SK-N-SH (cell line): ENCODE measurements at regions not wholly inside any gene's neighbourhood (a gene's known extent, or its start where the extent isn't known, plus 50 kb on each side); places are given as distances from the start of the nearest gene placed in this dataset.

Experiments used
- CTCF ChIA-PET: fragments of 300-600, 350-600 bp; formaldehyde crosslinking; extraction: SDS; loops from one replicate; lab custom pipeline; 2021; lab: Yijun Ruan, JAX
- POLR2A ChIA-PET: fragments of 350-600 bp; sonication (Branson Sonifier 250); formaldehyde crosslinking; extraction: SDS; loops from one replicate; lab custom pipeline; 2020; ENCODE audit warnings: antibody characterized with exemption, inconsistent platforms; lab: Yijun Ruan, JAX
- DNase-seq: peaks from one replicate; pipeline ENCODE4 v3.0.0; 2012
- H2AFZ ChIP-seq: fragments of 200-600 bp; sonication (generic); 2 replicates; pipeline ENCODE4 v1.8.1; 2016; ENCODE audit warnings: antibody characterized with exemption, mild to moderate bottlenecking, low read depth
- H3F3A ChIP-seq: fragments of 200-600 bp; sonication (generic); replicated peaks from 2 replicates; pipeline ENCODE3; 2016; ENCODE audit warnings: antibody characterized with exemption, mild to moderate bottlenecking; ENCODE audit not compliant: insufficient read depth
- H3K27ac ChIP-seq, 2 experiments: fragments of 200-500 bp in 1 of 2; fragments of 200-600 bp in 1 of 2; sonication (Bioruptor generic) in 1 of 2; sonication (generic), shearing (Covaris generic) in 1 of 2; 2 replicates each; pipeline versions ENCODE4 v1.5.1 to v1.6.1; 2014 to 2016; ENCODE audit warnings: low read depth in 2 of 2, inconsistent platforms in 1 of 2, low read length in 1 of 2, mild to moderate bottlenecking in 1 of 2, mixed read lengths in 1 of 2
- H3K27me3 ChIP-seq: fragments of 200-600 bp; sonication (generic), shearing (Covaris generic); 2 replicates; pipeline ENCODE4 v1.6.1; 2016; ENCODE audit warnings: mixed run types; ENCODE audit not compliant: insufficient read depth
- H3K36me3 ChIP-seq, 2 experiments: fragments of 200-500 bp in 1 of 2; fragments of 200-600 bp in 1 of 2; sonication (Bioruptor generic) in 1 of 2; sonication (generic) in 1 of 2; replicated peaks in 1 of 2; 2 replicates each; pipeline versions ENCODE3 to v1.5.1; 2014 to 2016; ENCODE audit warnings: low read length in 1 of 2, mild to moderate bottlenecking in 1 of 2; ENCODE audit not compliant: insufficient read depth in 2 of 2, control insufficient read depth in 1 of 2
- H3K4me1 ChIP-seq, 2 experiments: fragments of 200-500 bp in 1 of 2; fragments of 200-600 bp in 1 of 2; sonication (Bioruptor generic) in 1 of 2; sonication (generic), shearing (Covaris generic) in 1 of 2; 2 replicates each; pipeline versions ENCODE4 v1.5.1 to v1.6.1; 2014 to 2016; ENCODE audit warnings: low read depth in 1 of 2, low read length in 1 of 2, mixed run types in 1 of 2; ENCODE audit not compliant: insufficient read depth in 2 of 2, control insufficient read depth in 1 of 2
- H3K4me2 ChIP-seq: fragments of 200-600 bp; sonication (generic), shearing (Covaris generic); 2 replicates; pipeline ENCODE4 v1.6.1; 2017; ENCODE audit warnings: mixed run types
- H3K4me3 ChIP-seq, 2 experiments: fragments of 200-500 bp in 1 of 2; fragments of 200-600 bp in 1 of 2; sonication (Bioruptor generic) in 1 of 2; sonication (generic), shearing (Covaris generic) in 1 of 2; 2 replicates each; pipeline versions ENCODE4 v1.5.1 to v1.8.1; 2014 to 2016; ENCODE audit warnings: low read depth in 2 of 2, inconsistent platforms in 1 of 2, low read length in 1 of 2, mild to moderate bottlenecking in 1 of 2, mixed read lengths in 1 of 2, moderate library complexity in 1 of 2
- H3K79me2 ChIP-seq: fragments of 200-600 bp; sonication (generic); 2 replicates; pipeline ENCODE4 v1.8.1; 2017; ENCODE audit warnings: mild to moderate bottlenecking; ENCODE audit not compliant: insufficient read depth
- H3K9ac ChIP-seq: fragments of 200-600 bp; sonication (generic); 2 replicates; pipeline ENCODE4 v1.6.1; 2017; ENCODE audit warnings: mixed run types
- H3K9me2 ChIP-seq: fragments of 200-600 bp; sonication (generic); 2 replicates; pipeline ENCODE4 v1.6.1; 2017; ENCODE audit warnings: mixed run types
- H3K9me3 ChIP-seq: fragments of 200-600 bp; sonication (generic); 2 replicates; pipeline ENCODE4 v1.6.1; 2017; ENCODE audit warnings: mixed run types, mild to moderate bottlenecking, moderate library complexity
- H4K20me1 ChIP-seq: fragments of 200-600 bp; sonication (generic); 2 replicates; pipeline ENCODE4 v1.6.1; 2017; ENCODE audit warnings: mild to moderate bottlenecking, mixed run types; ENCODE audit not compliant: insufficient read depth
- CHD2 ChIP-seq: fragments of 150-350 bp; IDR thresholded peaks from 2 replicates; pipeline ENCODE4 v1.6.1; 2018; ENCODE audit warnings: low read length; ENCODE audit not compliant: partially characterized antibody
- EP300 ChIP-seq, 2 experiments: IDR thresholded peaks; 2 replicates each; pipeline versions ENCODE4 v1.4.0 to v1.6.1; 2012; ENCODE audit warnings: borderline replicate concordance in 1 of 2, low read depth in 1 of 2, low read length in 1 of 2
- FOXJ3 ChIP-seq: sonication (generic); formaldehyde crosslinking; IDR thresholded peaks from 2 replicates; pipeline ENCODE4 v1.5.1; 2020; ENCODE audit warnings: mild to moderate bottlenecking, missing genetic modification reagents
- MXI1 ChIP-seq: IDR thresholded peaks from 2 replicates; pipeline ENCODE4 v1.6.1; 2012; ENCODE audit warnings: mild to moderate bottlenecking, low read depth, low read length, improper control_type of control experiment
- NFIC ChIP-seq: IDR thresholded peaks from 2 replicates; pipeline ENCODE4 v1.4.0; 2012; ENCODE audit warnings: borderline replicate concordance
- PBX3 ChIP-seq: IDR thresholded peaks from 2 replicates; pipeline ENCODE4; 2012
- RAD21 ChIP-seq: IDR thresholded peaks from 2 replicates; pipeline ENCODE4 v1.6.1; 2012; ENCODE audit warnings: mild to moderate bottlenecking, low read length
- RFX5 ChIP-seq: IDR thresholded peaks from 2 replicates; pipeline ENCODE4 v1.6.1; 2012; ENCODE audit warnings: mild to moderate bottlenecking, improper control_type of control experiment, low read length
- RXRA ChIP-seq: IDR thresholded peaks from 2 replicates; pipeline ENCODE4 v1.4.0; 2012; ENCODE audit warnings: low read depth, mild to moderate bottlenecking, borderline replicate concordance
- SIN3A ChIP-seq: IDR thresholded peaks from 2 replicates; pipeline ENCODE4 v1.6.1; 2012; ENCODE audit warnings: low read depth, mild to moderate bottlenecking, low read length, moderate library complexity, borderline replicate concordance
- SMC3 ChIP-seq: IDR thresholded peaks from 2 replicates; pipeline ENCODE4 v1.6.1; 2012; ENCODE audit warnings: low read depth, low read length, improper control_type of control experiment
- TAF1 ChIP-seq: IDR thresholded peaks from 2 replicates; pipeline ENCODE4 v1.6.1; 2012; ENCODE audit warnings: low read depth, mild to moderate bottlenecking, low read length, moderate library complexity, borderline replicate concordance
- YY1 ChIP-seq: IDR thresholded peaks from 2 replicates; pipeline ENCODE4 v1.4.0; 2012; ENCODE audit warnings: low read depth, mild to moderate bottlenecking
- WGBS: methylation state at CpG from one replicate; pipeline ENCODE4 v1.1.6; 2017; ENCODE audit warnings: low lambda C conversion rate; 5-methylcytosine and 5-hydroxymethylcytosine counted together
- TF ChIP-seq, protein P1 (sequence below): IDR thresholded peaks from 2 replicates; pipeline ENCODE4 v1.4.0; 2012; ENCODE audit warnings: low read depth, borderline replicate concordance
- TF ChIP-seq, protein P2 (sequence below): fragments of 150-350 bp; IDR thresholded peaks from 2 replicates; pipeline ENCODE4 v1.6.1; 2016; ENCODE audit warnings: mild to moderate bottlenecking, low read depth, low read length

DNA sequence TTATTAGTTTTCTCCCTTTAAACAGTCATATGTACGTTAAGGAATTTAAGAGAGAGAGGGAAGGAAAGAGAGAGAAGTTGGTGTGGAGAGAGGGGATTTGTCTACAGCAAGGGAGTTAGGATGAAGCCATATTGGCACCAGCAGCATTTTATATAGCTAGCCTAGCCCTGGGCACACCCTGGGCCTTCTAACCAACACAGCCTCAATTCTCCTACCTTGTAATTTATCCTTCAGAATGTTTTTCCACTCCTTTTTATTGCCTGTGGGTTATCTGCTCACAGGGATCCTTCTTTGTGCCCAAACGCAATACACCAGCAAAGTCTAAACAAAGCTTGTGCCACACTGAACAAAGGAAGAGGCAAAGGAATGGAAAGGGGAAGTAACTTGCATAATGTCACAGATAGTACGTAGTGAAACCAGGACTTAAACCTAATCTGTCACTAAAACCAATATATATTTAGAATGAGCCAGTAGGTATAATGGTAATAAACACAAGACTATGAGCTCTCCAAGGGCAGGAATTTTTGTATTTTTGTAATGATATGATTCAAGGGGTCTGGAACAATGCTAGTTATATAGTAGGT is 613.8 kb upstream of the TENM4 start:
- H3K9me3 ChIP-seq: no peaks in the 10 kb centered on the region
- CTCF ChIA-PET: no interaction called here

GRCh38 chr11:80048513-80048912 is 607.7 kb upstream of the TENM4 start:
- H3K27me3 ChIP-seq: no peaks in the 10 kb centered on the region; the same call in 1 of the 2 replicates
- H3K79me2 ChIP-seq: no peaks in the 10 kb centered on the region
- DNase-seq: no peak
- no peaks in the 10 kb centered on the region for H4K20me1 ChIP-seq
- CTCF ChIA-PET: no interaction called here
- H3K27ac ChIP-seq: no peak overlapping the region
- POLR2A ChIA-PET: no interaction called here
- H3K9me2 ChIP-seq: no peaks in the 10 kb centered on the region
- no peak overlapping the region for H2AFZ ChIP-seq
- no peaks in the 10 kb centered on the region for H3K36me3 ChIP-seq
- no peak overlapping the region for H3K4me2 ChIP-seq
- H3F3A ChIP-seq: no peaks in the 10 kb centered on the region
- no peak for TF ChIP-seq EP300 (IDR thresholded peaks at IDR 0.05; ENCODE audit: borderline replicate concordance in 1 of 2, low read depth in 1 of 2, low read length in 1 of 2)
- no peak for TF ChIP-seq SMC3
- TF ChIP-seq, protein P1, sequence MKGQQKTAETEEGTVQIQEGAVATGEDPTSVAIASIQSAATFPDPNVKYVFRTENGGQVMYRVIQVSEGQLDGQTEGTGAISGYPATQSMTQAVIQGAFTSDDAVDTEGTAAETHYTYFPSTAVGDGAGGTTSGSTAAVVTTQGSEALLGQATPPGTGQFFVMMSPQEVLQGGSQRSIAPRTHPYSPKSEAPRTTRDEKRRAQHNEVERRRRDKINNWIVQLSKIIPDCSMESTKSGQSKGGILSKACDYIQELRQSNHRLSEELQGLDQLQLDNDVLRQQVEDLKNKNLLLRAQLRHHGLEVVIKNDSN: no peak
- TF ChIP-seq NFIC: no peak
- TF ChIP-seq RXRA: no peak
- TF ChIP-seq RAD21: no peak
- no peak for TF ChIP-seq RFX5
- TF ChIP-seq FOXJ3: no peak
- TF ChIP-seq SIN3A: no peak
- no peak for TF ChIP-seq CHD2
- TF ChIP-seq YY1: no peak
- no peak for TF ChIP-seq TAF1
- H3K4me3 ChIP-seq: no peak overlapping the region
- no peak overlapping the region for H3K9ac ChIP-seq
- H3K4me1 ChIP-seq: no peaks in the 10 kb centered on the region
- WGBS: 18% methylated on average over 1 of the region's 1 CpG
- H3K9me3 ChIP-seq: no peaks in the 10 kb centered on the region

More for the DNA sequence above, 613.8 kb upstream of the TENM4 start:
- Histone ChIP-seq H3K4me3 (no peak overlapping the region), H3K9me2 (no peaks in the 10 kb centered on the region), H3K79me2 (no peaks in the 10 kb centered on the region), H4K20me1 (no peaks in the 10 kb centered on the region), H3K9ac (no peak overlapping the region), H3F3A (no peaks in the 10 kb centered on the region), H3K4me1 (no peaks in the 10 kb centered on the region), H3K27ac (no peak overlapping the region), H3K36me3 (no peaks in the 10 kb centered on the region), H2AFZ (no peak overlapping the region), H3K4me2 (no peak overlapping the region), H3K27me3 (no peaks in the 10 kb centered on the region)
- TF ChIP-seq PBX3 (no peak), TAF1 (no peak), MXI1 (no peak), EP300 (IDR thresholded peaks at IDR 0.05; ENCODE audit: borderline replicate concordance in 1 of 2, low read depth in 1 of 2, low read length in 1 of 2) (no peak), RAD21 (no peak)
- TF ChIP-seq, protein P2, sequence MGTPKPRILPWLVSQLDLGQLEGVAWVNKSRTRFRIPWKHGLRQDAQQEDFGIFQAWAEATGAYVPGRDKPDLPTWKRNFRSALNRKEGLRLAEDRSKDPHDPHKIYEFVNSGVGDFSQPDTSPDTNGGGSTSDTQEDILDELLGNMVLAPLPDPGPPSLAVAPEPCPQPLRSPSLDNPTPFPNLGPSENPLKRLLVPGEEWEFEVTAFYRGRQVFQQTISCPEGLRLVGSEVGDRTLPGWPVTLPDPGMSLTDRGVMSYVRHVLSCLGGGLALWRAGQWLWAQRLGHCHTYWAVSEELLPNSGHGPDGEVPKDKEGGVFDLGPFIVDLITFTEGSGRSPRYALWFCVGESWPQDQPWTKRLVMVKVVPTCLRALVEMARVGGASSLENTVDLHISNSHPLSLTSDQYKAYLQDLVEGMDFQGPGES: no peak
- POLR2A ChIA-PET: no interaction called here
- 43% methylated on average over 3 of the region's 3 CpGs for WGBS
- no peak for DNase-seq
